IPS DF 4.7 (cell line): ENCODE measurements at regions not wholly inside any gene's neighbourhood (a gene's known extent, or its start where the extent isn't known, plus 50 kb on each side); places are given as distances from the start of the nearest gene placed in this dataset.
"Not testable (repeated sequence)": the region's sequence is repeated elsewhere in the genome, so short reads cannot be mapped to it uniquely, and the experiment has no call there.

Experiments
- DNase-seq: peaks from one replicate; pipeline ENCODE4 v3.0.0-alpha.2; 2013; ENCODE audit warnings: low spot score; ENCODE audit errors: extremely low read depth

GRCh38 chr17:20733923-20734322 is 154.4 kb downstream of the CDRT15L2 start:
- no peak for DNase-seq

GRCh38 chr17:20735796-20736195 is 156.3 kb downstream of the CDRT15L2 start:
- no peak for DNase-seq

- not testable (repeated sequence) for DNase-seq
Measured at GRCh38 chr17:20737636-20738035, 158.1 kb downstream of the CDRT15L2 start.

DNA sequence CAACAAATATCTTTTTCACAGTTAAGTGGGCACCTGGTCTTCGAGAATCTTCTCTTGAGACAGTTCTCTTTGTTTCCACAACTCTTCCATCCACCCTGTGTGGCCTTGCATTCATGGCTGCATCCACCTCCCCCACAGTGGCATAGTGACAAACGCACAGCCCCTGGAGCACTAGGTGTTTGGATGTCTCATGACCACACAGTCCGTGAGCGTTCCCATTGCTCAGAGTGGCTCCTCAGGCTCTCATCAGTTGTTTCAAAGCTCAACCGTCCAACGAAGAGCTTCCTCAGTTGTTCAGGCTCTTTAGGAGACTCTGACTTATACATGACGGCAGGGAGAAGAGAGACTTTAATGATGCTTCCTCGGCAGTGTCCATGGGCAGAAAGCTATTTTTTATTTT is 191.6 kb downstream of the CDRT15L2 start:
- no peak for DNase-seq

DNA sequence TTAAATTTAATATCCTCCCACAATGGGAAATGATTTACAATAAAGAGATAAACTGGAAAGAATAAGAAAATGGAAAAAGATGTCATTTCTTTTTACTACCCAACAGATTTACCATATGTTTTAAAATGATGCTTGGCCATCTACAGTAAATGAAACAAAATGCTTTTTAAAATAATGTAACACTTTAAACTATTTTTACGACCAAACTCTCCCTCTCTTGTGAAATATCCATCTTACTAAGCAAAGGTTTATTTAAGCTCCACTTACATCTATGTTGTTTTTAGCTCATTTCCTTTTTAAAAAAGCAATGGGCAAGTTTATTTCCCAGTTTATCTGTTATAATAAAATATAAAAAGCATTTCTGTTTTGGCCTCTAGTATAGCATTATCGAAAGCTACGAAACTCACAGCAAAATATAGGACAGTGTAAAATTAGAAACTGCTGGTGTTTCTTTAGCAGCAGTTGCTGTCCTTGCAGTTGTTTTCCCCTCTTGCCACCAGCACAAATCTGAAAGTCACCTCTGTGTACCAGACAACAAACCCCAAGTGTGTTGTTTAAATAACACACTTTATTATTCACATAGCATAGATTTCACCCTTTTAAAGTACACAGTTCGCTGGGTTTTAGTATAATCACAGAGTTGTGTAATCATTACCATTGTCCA is 195.1 kb downstream of the CDRT15L2 start:
- no peak for DNase-seq

DNA sequence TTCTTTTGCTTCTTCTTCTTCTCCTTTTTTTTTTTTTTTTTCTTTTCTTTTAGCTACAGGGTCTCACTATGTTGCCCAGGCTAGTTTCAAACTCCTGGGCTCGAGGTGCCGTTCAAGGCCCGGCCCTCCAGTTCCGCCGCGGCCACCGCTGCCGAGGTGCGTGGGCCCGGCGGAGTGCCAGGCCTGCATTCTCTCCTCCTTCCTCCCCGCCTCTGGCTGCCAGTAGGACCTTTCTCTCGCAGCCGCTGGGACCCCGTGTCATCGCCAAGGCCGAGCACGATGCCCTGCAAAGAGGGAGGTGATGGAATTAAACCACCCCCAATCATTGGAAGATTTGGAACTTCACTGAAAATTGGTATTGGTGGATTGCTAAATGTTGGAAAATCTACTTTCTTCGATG is 195.8 kb downstream of the CDRT15L2 start:
- no peak for DNase-seq

DNA sequence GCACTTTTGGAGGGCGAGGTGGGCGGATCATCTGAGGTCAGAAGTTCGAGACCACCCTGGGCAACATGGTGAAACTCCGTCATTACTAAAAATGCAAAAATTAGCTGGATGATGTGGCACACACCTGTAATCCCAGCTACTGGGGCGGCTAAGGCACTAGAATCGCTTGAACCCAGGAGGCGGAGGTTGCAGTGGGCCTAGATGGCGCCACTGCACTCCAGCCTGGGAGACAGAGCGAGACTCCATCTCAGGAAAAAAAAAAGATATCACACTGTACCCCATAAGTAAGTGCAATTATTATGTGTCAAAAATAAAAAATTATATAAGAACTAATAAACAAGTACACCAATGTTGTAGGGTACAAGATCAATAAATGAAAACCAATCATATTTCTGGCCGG is 200.0 kb downstream of the CDRT15L2 start:
- DNase-seq, result no peak

- DNase-seq, result no peak
Measured at GRCh38 chr17:20781260-20781659, 201.7 kb downstream of the CDRT15L2 start.

- DNase-seq, result not testable (repeated sequence)
Measured at GRCh38 chr17:20781869-20782268, 202.3 kb downstream of the CDRT15L2 start.

GRCh38 chr17:20783091-20783490 is 203.6 kb downstream of the CDRT15L2 start:
- DNase-seq, result no peak

GRCh38 chr17:20784100-20784665 is 204.7 kb downstream of the CDRT15L2 start:
- DNase-seq, result no peak

DNA sequence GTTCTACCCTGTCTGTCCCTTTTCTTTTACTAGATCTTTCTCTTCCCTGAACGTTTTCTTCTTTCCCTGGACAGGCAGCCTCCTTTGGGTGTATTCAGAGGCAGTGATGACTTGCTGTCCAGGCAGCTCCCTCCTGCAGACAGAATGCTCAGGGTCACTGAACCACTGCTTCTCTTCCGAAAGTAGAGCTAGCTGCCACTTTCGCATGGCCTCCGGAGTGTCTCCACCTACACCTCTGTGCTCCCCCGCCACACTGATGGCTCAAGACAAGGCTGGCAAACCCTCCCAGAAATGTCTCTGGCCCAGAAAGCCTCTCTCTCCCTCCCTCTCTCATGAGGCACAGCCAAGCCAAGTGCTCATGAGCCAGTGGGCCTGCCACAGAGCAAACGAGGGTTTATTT is 207.8 kb downstream of the CDRT15L2 start:
- DNase-seq, result no peak

GRCh38 chr17:20791626-20792025 is 212.1 kb downstream of the CDRT15L2 start:
- no peak for DNase-seq

DNA sequence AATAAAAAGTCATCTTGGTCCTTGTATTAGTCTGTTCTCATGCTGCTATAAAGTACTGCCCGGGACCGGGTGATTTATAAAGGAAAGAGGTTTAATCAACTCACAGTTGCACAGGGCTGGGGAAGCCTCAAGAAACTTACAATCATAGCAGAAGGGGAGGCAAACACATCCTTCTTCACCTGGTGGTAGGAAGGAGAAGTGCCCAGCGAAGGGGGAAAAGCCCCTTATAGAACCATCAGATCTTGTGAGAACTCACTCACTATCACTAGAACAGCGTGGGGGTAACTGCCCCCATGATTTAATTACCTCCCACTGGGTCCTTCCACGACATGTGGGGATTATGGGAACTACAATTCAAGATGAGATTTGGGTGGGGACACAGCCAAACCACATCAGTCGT is 215.0 kb downstream of the CDRT15L2 start:
- DNase-seq, result not testable (repeated sequence)

- no peak for DNase-seq
Measured at GRCh38 chr17:20797292-20797691, 217.8 kb downstream of the CDRT15L2 start.

DNA sequence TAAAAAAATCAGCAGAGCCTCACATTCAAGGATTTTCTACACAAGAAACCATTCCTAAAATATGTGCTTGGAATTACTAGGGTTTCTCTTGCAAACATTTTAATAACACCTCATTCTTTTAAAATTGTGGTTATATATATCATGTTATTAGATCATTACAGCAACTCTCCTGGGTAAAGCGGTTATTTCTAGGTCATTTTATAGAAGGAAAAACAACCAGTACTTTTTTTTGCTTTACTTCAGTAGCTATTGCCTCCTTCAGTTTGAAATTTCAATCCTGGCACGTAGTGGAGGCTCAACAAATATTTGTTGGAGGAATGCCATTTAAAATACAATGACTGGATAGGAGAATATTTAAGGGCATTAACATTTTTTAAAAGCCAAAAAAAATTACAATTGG is 220.6 kb downstream of the CDRT15L2 start:
- no peak for DNase-seq

DNA sequence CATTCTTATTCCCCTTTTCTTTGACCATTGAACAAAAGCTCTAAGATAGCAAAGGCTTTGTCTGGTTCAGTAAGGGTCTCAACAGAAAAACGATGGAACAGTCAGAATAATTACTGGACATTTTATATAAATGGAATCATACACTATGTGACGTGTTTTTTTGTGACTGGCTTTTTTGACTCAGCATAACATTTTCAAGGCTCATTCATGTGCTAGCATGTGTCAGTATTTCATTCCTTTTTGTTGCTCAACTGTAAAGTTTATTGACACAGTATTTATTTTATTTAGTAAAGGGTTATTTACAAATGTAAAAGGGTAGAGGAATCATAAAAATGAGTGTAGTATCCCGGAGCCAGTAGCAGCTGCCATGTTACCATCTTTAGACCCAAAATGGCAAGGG is 226.2 kb downstream of the CDRT15L2 start:
- no peak for DNase-seq

DNA sequence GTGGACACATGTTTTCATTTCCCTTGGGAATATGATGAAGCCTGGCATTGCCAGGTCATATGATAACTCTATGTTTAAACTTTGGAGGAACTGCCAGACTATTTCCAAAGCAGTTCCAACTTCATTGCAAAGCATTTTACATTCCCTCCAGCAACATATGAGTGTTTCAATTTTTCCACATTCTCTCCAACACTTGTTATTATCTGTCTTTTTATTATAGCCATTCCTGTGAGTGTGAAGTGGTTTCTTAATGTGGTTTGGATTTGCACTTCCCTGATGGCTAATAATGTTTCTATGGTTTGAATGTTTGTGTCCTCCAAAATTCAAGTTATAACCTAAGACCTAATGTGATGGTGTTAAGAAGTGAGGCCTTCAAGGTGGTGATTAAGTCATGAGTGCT is 228.0 kb downstream of the CDRT15L2 start:
- DNase-seq, result not testable (repeated sequence)

DNA sequence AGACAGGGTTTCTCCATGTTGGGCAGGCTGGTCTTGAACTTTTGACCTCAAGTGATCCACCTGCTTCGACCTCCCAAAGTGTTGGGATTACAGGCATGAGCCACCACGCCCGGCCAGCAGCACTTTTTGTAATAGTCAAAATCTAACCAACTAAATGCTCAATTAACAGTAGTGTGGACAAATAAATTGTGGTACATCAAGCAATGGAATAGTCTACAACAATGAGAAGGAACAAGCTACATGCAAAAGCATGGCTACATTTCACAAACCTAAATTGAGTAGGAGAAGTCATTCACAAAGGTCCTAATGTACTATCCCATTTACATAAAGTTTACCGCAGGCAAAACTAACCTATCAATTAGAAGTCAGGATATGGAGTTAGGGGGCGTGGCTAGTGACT is 227.4 kb downstream of the USP22 start:
- not testable (repeated sequence) for DNase-seq

DNA sequence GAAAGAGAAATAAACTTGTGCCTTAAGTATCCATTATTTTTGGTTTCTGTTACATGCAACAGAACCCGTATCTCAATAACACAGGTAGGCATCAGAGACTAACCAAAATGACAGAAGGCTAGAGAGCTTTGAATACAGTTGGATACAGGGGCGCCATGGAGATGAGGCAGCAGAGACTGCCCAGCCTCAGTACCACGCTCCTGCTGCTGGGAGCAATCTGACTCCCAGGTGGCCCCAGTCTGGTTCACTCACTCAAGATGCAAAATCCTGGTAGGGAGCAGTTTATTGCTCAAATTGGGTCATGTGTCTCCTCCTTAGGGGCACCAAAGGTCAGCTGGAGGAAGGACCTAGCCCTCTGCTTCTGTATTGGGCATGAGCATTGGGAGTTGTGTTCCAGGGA is 218.9 kb downstream of the USP22 start:
- DNase-seq, result no peak

GRCh38 chr17:20825539-20825938 is 217.3 kb downstream of the USP22 start:
- DNase-seq, result no peak

DNA sequence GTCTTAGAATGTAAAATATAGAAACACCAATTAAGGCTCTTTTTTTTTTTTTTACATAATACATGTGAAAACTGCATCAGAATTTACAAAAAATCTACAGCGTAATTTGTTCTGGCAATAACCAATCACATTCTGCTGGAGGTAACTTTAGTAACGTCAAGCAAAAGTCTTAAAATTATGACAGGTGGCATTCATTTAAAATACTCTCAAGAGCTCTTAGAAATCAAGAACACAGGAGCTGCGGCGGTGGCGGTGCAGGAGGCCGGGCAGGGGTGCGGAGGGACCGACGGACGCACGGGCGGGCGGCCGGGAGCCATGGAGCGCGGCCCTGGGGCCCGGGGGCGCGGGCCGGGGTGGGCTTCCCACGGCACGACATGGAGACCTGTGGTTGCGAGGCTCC is 202.4 kb downstream of the USP22 start:
- DNase-seq, result not testable (repeated sequence)
